Adrenal gland (tissue), 5 donors: ENCODE measurements at regions not wholly inside any gene's neighbourhood (a gene's known extent, or its start where the extent isn't known, plus 50 kb on each side); places are given as distances from the start of the nearest gene placed in this dataset.

ENCODE experiments used
- POLR2A ChIP-seq, 2 donors: fragments of 450-650 bp; IDR thresholded peaks; one replicate each; pipeline ENCODE4 v1.6.1; 2017; ENCODE audit warnings: antibody characterized with exemption in 2 of 2, mild to moderate bottlenecking in 2 of 2, moderate library complexity in 1 of 2
- TF ChIP-seq, protein P1 (sequence below), 6 experiments: fragments of 450-650 bp in 4 of 6; fragments of 200-600 bp in 2 of 6; sonication (generic) in 1 of 6; IDR thresholded peaks; 1 replicate in 5 of 6; 2 replicates in 1 of 6; pipeline versions ENCODE4 v1.5.1 to v1.8.0; 2016 to 2021; ENCODE audit warnings: antibody characterized with exemption in 6 of 6, mild to moderate bottlenecking in 2 of 6, moderate library complexity in 1 of 6
- donor health status: DM: no; HTN: no; CAD: no.

GRCh38 chr18:38539371-38539770 is 973.8 kb upstream of the CELF4 start:
- TF ChIP-seq, protein P1, sequence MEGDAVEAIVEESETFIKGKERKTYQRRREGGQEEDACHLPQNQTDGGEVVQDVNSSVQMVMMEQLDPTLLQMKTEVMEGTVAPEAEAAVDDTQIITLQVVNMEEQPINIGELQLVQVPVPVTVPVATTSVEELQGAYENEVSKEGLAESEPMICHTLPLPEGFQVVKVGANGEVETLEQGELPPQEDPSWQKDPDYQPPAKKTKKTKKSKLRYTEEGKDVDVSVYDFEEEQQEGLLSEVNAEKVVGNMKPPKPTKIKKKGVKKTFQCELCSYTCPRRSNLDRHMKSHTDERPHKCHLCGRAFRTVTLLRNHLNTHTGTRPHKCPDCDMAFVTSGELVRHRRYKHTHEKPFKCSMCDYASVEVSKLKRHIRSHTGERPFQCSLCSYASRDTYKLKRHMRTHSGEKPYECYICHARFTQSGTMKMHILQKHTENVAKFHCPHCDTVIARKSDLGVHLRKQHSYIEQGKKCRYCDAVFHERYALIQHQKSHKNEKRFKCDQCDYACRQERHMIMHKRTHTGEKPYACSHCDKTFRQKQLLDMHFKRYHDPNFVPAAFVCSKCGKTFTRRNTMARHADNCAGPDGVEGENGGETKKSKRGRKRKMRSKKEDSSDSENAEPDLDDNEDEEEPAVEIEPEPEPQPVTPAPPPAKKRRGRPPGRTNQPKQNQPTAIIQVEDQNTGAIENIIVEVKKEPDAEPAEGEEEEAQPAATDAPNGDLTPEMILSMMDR (IDR thresholded peaks at IDR 0.05) = no peak
- no peak for TF ChIP-seq POLR2A (IDR thresholded peaks at IDR 0.05)
